ENCODE measurements at regions not wholly inside any gene's neighbourhood (a gene's known extent, or its start where the extent isn't known, plus 50 kb on each side); places are given as distances from the start of the nearest gene placed in this dataset.

GRCh38 chr18:4593895-4594294, 138.8 kb upstream of the DLGAP1 start:
- TF ChIP-seq RAD21 (conservative IDR thresholded peaks at IDR 0.05): no peak
- TF ChIP-seq CTCF (IDR thresholded peaks at IDR 0.05; ENCODE audit: poor library complexity, severe bottlenecking): no peak
- TF ChIP-seq POLR2AphosphoS5 (IDR thresholded peaks at IDR 0.05): no peak
- no peak for TF ChIP-seq EP300 (conservative IDR thresholded peaks at IDR 0.05; ENCODE audit: poor library complexity, severe bottlenecking)

Measured in neural cell (in vitro differentiated cells).